Left lung (tissue), 4 donors: ENCODE measurements at regions not wholly inside any gene's neighbourhood (a gene's known extent, or its start where the extent isn't known, plus 50 kb on each side); places are given as distances from the start of the nearest gene placed in this dataset.

ENCODE experiments used
- ATAC-seq: fragments of 200-7000 bp; cut with Tn5 transposase; one replicate; pipeline ENCODE4 v1.9.1; 2020; ENCODE audit warnings: moderate library complexity
- DNase-seq, 4 donors: peaks; one replicate each; pipeline ENCODE4 v3.0.0-alpha.2; 2013 to 2020
- H3K27ac ChIP-seq, 2 donors: fragments of 200-600 bp; sonication (generic) in 1 of 2; one replicate each; pipeline versions ENCODE4 v1.5.0 to v1.8.0; 2020 to 2021
- H3K27me3 ChIP-seq, 2 donors: fragments of 200-600 bp; sonication (generic) in 1 of 2; one replicate each; pipeline versions ENCODE4 v1.5.0 to v1.8.0; 2020 to 2021
- H3K36me3 ChIP-seq, 2 donors: fragments of 200-600 bp; sonication (generic) in 1 of 2; one replicate each; pipeline versions ENCODE4 v1.5.0 to v1.8.0; 2020 to 2021
- H3K4me1 ChIP-seq, 2 donors: fragments of 200-600 bp; one replicate each; pipeline ENCODE4 v1.8.0; 2021
- H3K4me3 ChIP-seq, 2 donors: fragments of 200-600 bp; sonication (generic) in 1 of 2; one replicate each; pipeline versions ENCODE4 v1.5.0 to v1.8.0; 2020 to 2021; ENCODE audit warnings: mild to moderate bottlenecking in 1 of 2
- H3K9me3 ChIP-seq, 2 donors: fragments of 200-600 bp; sonication (generic) in 1 of 2; one replicate each; pipeline versions ENCODE4 v1.5.0 to v1.8.0; 2020 to 2021
- CTCF ChIP-seq, 2 donors: fragments of 200-600 bp; sonication (generic) in 1 of 2; IDR thresholded peaks; one replicate each; pipeline versions ENCODE4 v1.5.0 to v1.8.0; 2021; ENCODE audit warnings: antibody characterized with exemption in 2 of 2
- intact Hi-C, 2 donors: fragments of 100-400 bp; cut with DNase I; formaldehyde crosslinking; loops; one replicate each; pipeline versions ENCODE4 v1.11.2 to v1.14.2; 2022
- donor health status: DM: no; HTN: yes; CAD: no.
- donor health status: DM: no; HTN: no; CAD: no.

DNA sequence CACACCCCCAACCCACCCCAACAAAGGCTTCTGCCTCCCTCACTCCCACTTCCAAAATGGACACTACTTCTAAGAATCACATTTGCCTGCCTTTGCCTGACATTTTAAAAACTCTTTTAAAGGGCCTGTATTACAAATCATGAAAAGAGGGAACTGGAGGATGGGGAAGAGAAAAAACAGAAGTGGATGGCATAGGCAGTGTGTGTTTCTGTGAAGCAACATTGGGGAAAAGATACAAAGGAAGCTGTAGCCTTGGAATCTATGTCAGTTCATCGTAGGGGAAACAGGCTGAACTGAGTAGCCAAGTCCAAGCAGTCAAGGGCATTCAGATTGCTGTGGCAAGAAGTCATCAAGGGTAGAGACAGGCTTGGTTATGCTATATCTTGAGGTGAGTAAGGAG, 273.9 kb downstream of the BTG1 start:
- DNase-seq (no peak), ATAC-seq (peak; percentile 60)
- H3K4me3 ChIP-seq = no peak overlapping the region
- intact Hi-C loops = no loop called here
- H3K27ac ChIP-seq = peak overlapping the region; percentile 49 to 67
- no peaks in the 10 kb centered on the region for H3K36me3 ChIP-seq
- H3K9me3 ChIP-seq = no peaks in the 10 kb centered on the region
- H3K27me3 ChIP-seq = no peaks in the 10 kb centered on the region
- peaks cover 0 to 25% of the 10 kb centered on the region in 2 donors for H3K4me1 ChIP-seq
- TF ChIP-seq CTCF (IDR thresholded peaks at IDR 0.05) = no peak

DNA sequence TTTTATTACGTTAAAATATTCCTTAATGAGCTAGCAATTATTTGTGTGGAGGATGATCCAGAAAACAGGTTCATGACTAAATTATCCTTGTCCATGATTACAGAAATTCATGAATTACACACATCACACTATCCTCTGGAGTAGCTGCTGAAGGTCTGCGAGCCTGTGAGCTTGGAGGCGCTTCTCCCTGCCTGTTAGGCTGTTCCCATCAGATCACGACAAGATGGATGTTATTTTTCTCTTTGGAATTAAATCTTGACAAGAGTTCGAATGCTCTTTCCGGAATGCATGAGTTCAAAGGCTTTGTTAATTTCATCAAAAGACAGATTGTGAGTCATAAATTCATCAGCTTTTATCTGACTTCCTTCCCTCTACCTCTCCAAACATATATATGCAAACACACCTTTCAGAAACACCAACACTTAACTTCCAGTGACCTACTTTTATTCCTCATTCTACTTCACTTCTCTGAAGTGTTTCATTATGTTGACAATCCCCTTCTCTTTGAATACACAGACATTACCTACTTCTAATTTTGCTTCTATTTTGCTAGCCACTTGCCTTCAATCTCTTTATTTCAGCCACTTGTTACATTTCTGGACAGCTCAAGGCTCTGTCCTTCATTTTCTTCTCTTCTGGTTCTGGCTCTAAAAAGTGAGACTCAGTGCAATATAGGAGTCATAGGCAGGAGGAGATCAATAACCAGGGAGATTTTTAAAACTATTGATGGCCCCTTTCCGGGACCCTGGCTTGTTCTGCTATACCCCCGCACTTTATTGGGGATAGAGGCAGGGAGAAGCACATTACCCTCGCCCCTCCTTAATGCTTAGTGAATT, 274.6 kb downstream of the BTG1 start:
- H3K27ac ChIP-seq = peak overlapping the region; percentile 49 to 67
- peaks cover 0 to 18% of the 10 kb centered on the region in 2 donors for H3K4me1 ChIP-seq
- no peaks in the 10 kb centered on the region for H3K36me3 ChIP-seq
- peak in 1 of 4 donors; percentile 42 for DNase-seq
- TF ChIP-seq CTCF (IDR thresholded peaks at IDR 0.05) = no peak
- intact Hi-C loops = no loop called here
- no peaks in the 10 kb centered on the region for H3K9me3 ChIP-seq
- no peak overlapping the region for H3K4me3 ChIP-seq
- ATAC-seq = peak; percentile 90
- no peaks in the 10 kb centered on the region for H3K27me3 ChIP-seq

- intact Hi-C loops = no loop called here
- H3K27ac ChIP-seq = no peak overlapping the region
These were observed 277.6 kb downstream of the BTG1 start for GRCh38 chr12:91868054-91868453.

DNA sequence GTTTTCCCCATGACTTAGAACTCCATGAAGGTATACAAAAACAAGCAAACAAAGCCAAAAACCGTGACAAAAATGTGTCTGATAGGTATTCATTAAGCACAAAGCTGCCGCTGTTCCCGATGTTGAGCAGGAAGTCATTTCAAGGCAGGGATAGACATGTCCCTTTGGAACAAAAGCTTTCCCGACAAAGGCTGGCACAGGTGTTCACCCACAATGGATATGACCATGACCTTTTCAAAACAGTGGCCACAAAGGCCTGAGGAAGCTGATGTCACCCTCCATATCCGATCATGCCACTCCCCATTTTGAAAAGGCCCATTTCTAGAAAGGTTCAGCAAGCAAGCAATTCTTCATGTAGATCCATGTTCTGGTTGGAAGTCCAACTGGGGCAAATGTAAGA, 279.1 kb downstream of the BTG1 start:
- H3K27ac ChIP-seq = no peak overlapping the region
- TF ChIP-seq CTCF (IDR thresholded peaks at IDR 0.05) = no peak
- H3K27me3 ChIP-seq = no peaks in the 10 kb centered on the region
- no peak overlapping the region for H3K4me3 ChIP-seq
- no peaks in the 10 kb centered on the region for H3K9me3 ChIP-seq
- intact Hi-C loops = no loop called here
- H3K36me3 ChIP-seq = no peaks in the 10 kb centered on the region
- peaks cover 0 to 10% of the 10 kb centered on the region in 2 donors for H3K4me1 ChIP-seq
- DNase-seq (no peak), ATAC-seq (no peak)

More at GRCh38 chr12:91868054-91868453, 277.6 kb downstream of the BTG1 start:
- no peak for ATAC-seq
- Histone ChIP-seq H3K4me3 (no peak overlapping the region), H3K9me3 (no peaks in the 10 kb centered on the region), H3K4me1 (peaks cover 0 to 18% of the 10 kb centered on the region in 2 donors), H3K36me3 (no peaks in the 10 kb centered on the region), H3K27me3 (no peaks in the 10 kb centered on the region)
- DNase-seq = no peak
- no peak for TF ChIP-seq CTCF (IDR thresholded peaks at IDR 0.05)

- no peak overlapping the region for H3K27ac ChIP-seq
- DNase-seq = no peak
- H3K4me1 ChIP-seq = no peaks in the 10 kb centered on the region
- H3K9me3 ChIP-seq = no peaks in the 10 kb centered on the region
- ATAC-seq = no peak
- H3K36me3 ChIP-seq = no peaks in the 10 kb centered on the region
- no peaks in the 10 kb centered on the region for H3K27me3 ChIP-seq
- TF ChIP-seq CTCF (IDR thresholded peaks at IDR 0.05) = no peak
- intact Hi-C loops = no loop called here
- H3K4me3 ChIP-seq = no peak overlapping the region
These were observed 281.9 kb downstream of the BTG1 start for GRCh38 chr12:91863702-91864101.
